ENCODE measurements at regions not wholly inside any gene's neighbourhood (a gene's known extent, or its start where the extent isn't known, plus 50 kb on each side); places are given as distances from the start of the nearest gene placed in this dataset.
"Not testable (repeated sequence)": the region's sequence is repeated elsewhere in the genome, so short reads cannot be mapped to it uniquely, and the experiment has no call there.

- DNase-seq (ENCODE audit: low read depth, low spot score) = no peak
- no peak overlapping the region for H3K27ac ChIP-seq (ENCODE audit: control insufficient read depth, insufficient read depth, low read length)
Observed at GRCh38 chr10:30697806-30698205, 68.3 kb upstream of the LYZL2 start.

GRCh38 chr10:30697221-30697620 is 67.7 kb upstream of the LYZL2 start:
- dilution Hi-C loops (cut with MboI; ENCODE audit: extremely low pct_ligation_motif_present, low sequenced_read_pairs); H3K27ac ChIP-seq (ENCODE audit: control insufficient read depth, insufficient read depth, low read length); H3K36me3 ChIP-seq (ENCODE audit: control insufficient read depth in 2 of 2, extremely low read depth in 1 of 2, insufficient read depth in 2 of 2, low read length in 2 of 2); H3K27me3 ChIP-seq (ENCODE audit: control insufficient read depth, extremely low read depth, insufficient read depth, low read length); FAIRE-seq; H4K20me1 ChIP-seq (ENCODE audit: control insufficient read depth, extremely low read depth, insufficient read depth, low read length); H2AFZ ChIP-seq (ENCODE audit: control insufficient read depth, low read length); H3K9me3 ChIP-seq (ENCODE audit: control insufficient read depth, low read depth, low read length); H3K4me3 ChIP-seq (ENCODE audit: control insufficient read depth in 2 of 3, extremely low read depth in 1 of 3, insufficient read depth in 2 of 3, low read depth in 1 of 3, low read length in 3 of 3); H3K9ac ChIP-seq (ENCODE audit: control insufficient read depth, extremely low read depth, insufficient read depth, low read length); DNase-seq (ENCODE audit: low read depth, low spot score); H3K4me1 ChIP-seq (ENCODE audit: control insufficient read depth, extremely low read depth, insufficient read depth, low read length); H3K4me2 ChIP-seq (ENCODE audit: control insufficient read depth, extremely low read depth, insufficient read depth, low read depth, low read length); H3K9me1 ChIP-seq (ENCODE audit: control insufficient read depth, extremely low read depth, insufficient read depth, low read length); H3K79me2 ChIP-seq (ENCODE audit: control insufficient read depth, insufficient read depth, low read length): not testable (repeated sequence)

More at GRCh38 chr10:30697806-30698205, 68.3 kb upstream of the LYZL2 start:
- H4K20me1 ChIP-seq (ENCODE audit: control insufficient read depth, extremely low read depth, insufficient read depth, low read length) = no peaks in the 10 kb centered on the region
- peaks cover 2% of the 10 kb centered on the region for H3K4me1 ChIP-seq (ENCODE audit: control insufficient read depth, extremely low read depth, insufficient read depth, low read length)
- no peaks in the 10 kb centered on the region for H3K79me2 ChIP-seq (ENCODE audit: control insufficient read depth, insufficient read depth, low read length)
- no peak for TF ChIP-seq EZH2 (IDR thresholded peaks at IDR 0.05; ENCODE audit: low read length)
- TF ChIP-seq CTCF (optimal IDR thresholded peaks at IDR 0.05 in 1 of 3, IDR thresholded peaks at IDR 0.05 in 1 of 3, conservative IDR thresholded peaks at IDR 0.05 in 1 of 3; ENCODE audit: extremely low read depth in 1 of 3, insufficient read depth in 2 of 3, low read length in 3 of 3) = no peak
- no peaks in the 10 kb centered on the region for H3K9me3 ChIP-seq (ENCODE audit: control insufficient read depth, low read depth, low read length)
- H3K9me1 ChIP-seq (ENCODE audit: control insufficient read depth, extremely low read depth, insufficient read depth, low read length) = no peaks in the 10 kb centered on the region
- H3K36me3 ChIP-seq (ENCODE audit: control insufficient read depth in 2 of 2, extremely low read depth in 1 of 2, insufficient read depth in 2 of 2, low read length in 2 of 2) = no peaks in the 10 kb centered on the region
- dilution Hi-C loops (cut with MboI; ENCODE audit: extremely low pct_ligation_motif_present, low sequenced_read_pairs) = no loop called here
- no peak for FAIRE-seq
- no peaks in the 10 kb centered on the region for H3K27me3 ChIP-seq (ENCODE audit: control insufficient read depth, extremely low read depth, insufficient read depth, low read length)
- no peak overlapping the region for H3K4me2 ChIP-seq (ENCODE audit: control insufficient read depth, extremely low read depth, insufficient read depth, low read depth, low read length)
- no peak overlapping the region for H3K4me3 ChIP-seq (ENCODE audit: control insufficient read depth in 2 of 3, extremely low read depth in 1 of 3, insufficient read depth in 2 of 3, low read depth in 1 of 3, low read length in 3 of 3)
- no peak overlapping the region for H3K9ac ChIP-seq (ENCODE audit: control insufficient read depth, extremely low read depth, insufficient read depth, low read length)
- no peak overlapping the region for H2AFZ ChIP-seq (ENCODE audit: control insufficient read depth, low read length)

GRCh38 chr10:30696416-30697185 is 67.0 kb upstream of the LYZL2 start:
- H3K79me2 ChIP-seq (ENCODE audit: control insufficient read depth, insufficient read depth, low read length); H2AFZ ChIP-seq (ENCODE audit: control insufficient read depth, low read length); H3K9me3 ChIP-seq (ENCODE audit: control insufficient read depth, low read depth, low read length); H3K9ac ChIP-seq (ENCODE audit: control insufficient read depth, extremely low read depth, insufficient read depth, low read length); H3K4me3 ChIP-seq (ENCODE audit: control insufficient read depth in 2 of 3, extremely low read depth in 1 of 3, insufficient read depth in 2 of 3, low read depth in 1 of 3, low read length in 3 of 3); H3K27me3 ChIP-seq (ENCODE audit: control insufficient read depth, extremely low read depth, insufficient read depth, low read length); H3K4me1 ChIP-seq (ENCODE audit: control insufficient read depth, extremely low read depth, insufficient read depth, low read length); H3K36me3 ChIP-seq (ENCODE audit: control insufficient read depth in 2 of 2, extremely low read depth in 1 of 2, insufficient read depth in 2 of 2, low read length in 2 of 2); dilution Hi-C loops (cut with MboI; ENCODE audit: extremely low pct_ligation_motif_present, low sequenced_read_pairs); DNase-seq (ENCODE audit: low read depth, low spot score); H3K9me1 ChIP-seq (ENCODE audit: control insufficient read depth, extremely low read depth, insufficient read depth, low read length); H3K4me2 ChIP-seq (ENCODE audit: control insufficient read depth, extremely low read depth, insufficient read depth, low read depth, low read length); H4K20me1 ChIP-seq (ENCODE audit: control insufficient read depth, extremely low read depth, insufficient read depth, low read length); H3K27ac ChIP-seq (ENCODE audit: control insufficient read depth, insufficient read depth, low read length): not testable (repeated sequence)
- FAIRE-seq = peak; percentile 63

GRCh38 chr10:30695481-30696236 is 66.1 kb upstream of the LYZL2 start:
- not testable (repeated sequence) for H3K9ac ChIP-seq (ENCODE audit: control insufficient read depth, extremely low read depth, insufficient read depth, low read length); H3K9me1 ChIP-seq (ENCODE audit: control insufficient read depth, extremely low read depth, insufficient read depth, low read length)

More at GRCh38 chr10:30695481-30696236, 66.1 kb upstream of the LYZL2 start:
- H3K4me3 ChIP-seq (ENCODE audit: control insufficient read depth in 2 of 3, extremely low read depth in 1 of 3, insufficient read depth in 2 of 3, low read depth in 1 of 3, low read length in 3 of 3); H3K36me3 ChIP-seq (ENCODE audit: control insufficient read depth in 2 of 2, extremely low read depth in 1 of 2, insufficient read depth in 2 of 2, low read length in 2 of 2); H3K79me2 ChIP-seq (ENCODE audit: control insufficient read depth, insufficient read depth, low read length); H3K4me2 ChIP-seq (ENCODE audit: control insufficient read depth, extremely low read depth, insufficient read depth, low read depth, low read length); H3K27me3 ChIP-seq (ENCODE audit: control insufficient read depth, extremely low read depth, insufficient read depth, low read length); H4K20me1 ChIP-seq (ENCODE audit: control insufficient read depth, extremely low read depth, insufficient read depth, low read length); H3K27ac ChIP-seq (ENCODE audit: control insufficient read depth, insufficient read depth, low read length); dilution Hi-C loops (cut with MboI; ENCODE audit: extremely low pct_ligation_motif_present, low sequenced_read_pairs); H3K9me3 ChIP-seq (ENCODE audit: control insufficient read depth, low read depth, low read length); H2AFZ ChIP-seq (ENCODE audit: control insufficient read depth, low read length); H3K4me1 ChIP-seq (ENCODE audit: control insufficient read depth, extremely low read depth, insufficient read depth, low read length): not testable (repeated sequence)
- DNase-seq (ENCODE audit: low read depth, low spot score) (peak; percentile 2), FAIRE-seq (peak; percentile 23)
